HepG2 (cell line): ENCODE measurements at regions not wholly inside any gene's neighbourhood (a gene's known extent, or its start where the extent isn't known, plus 50 kb on each side); places are given as distances from the start of the nearest gene placed in this dataset.

Source experiments
- ATAC-seq: fragments of 200-7000 bp; cut with Tn5 transposase; 3 replicates; pipeline ENCODE4 v1.9.1; 2020; ENCODE audit warnings: mild to moderate bottlenecking, moderate library complexity
- BruUV-seq: library from RNA; stranded (reverse); fragments of 400-500 nt; replicated peaks from 2 replicates; lab custom pipeline; 2021; lab: Mats Ljungman, UMichigan
- CTCF ChIA-PET: fragments of 300-600 bp; formaldehyde crosslinking; extraction: SDS; loops from one replicate; lab custom pipeline; 2021; ENCODE audit warnings: low total read pairs, inconsistent platforms, low intra/inter-chr PET ratio; lab: Yijun Ruan, JAX
- POLR2A ChIA-PET: fragments of 350-600 bp; sonication (Branson Sonifier 250); formaldehyde crosslinking; loops from one replicate; lab custom pipeline; 2020; ENCODE audit warnings: antibody characterized with exemption, inconsistent platforms; lab: Yijun Ruan, JAX
- DNase-seq: peaks from one replicate; pipeline ENCODE4 v3.0.0-alpha.2; 2015; ENCODE audit warnings: low spot score
- FAIRE-seq: peaks from 3 replicates; lab custom pipeline; 2011; peaks lifted over from hg19 to GRCh38; lab: Jason Lieb, UNC
- H2AFZ ChIP-seq: one replicate; pipeline ENCODE4 v1.6.1; 2011; ENCODE audit warnings: low read length, inconsistent platforms
- H3K27ac ChIP-seq: fragments of 300-600 bp; 3 replicates; pipeline ENCODE4 v1.8.0; 2011; ENCODE audit warnings: mixed run types, mild to moderate bottlenecking, mixed read lengths, low read length, inconsistent platforms; ENCODE audit not compliant: insufficient read depth; ENCODE audit errors: extremely low read length
- H3K27me3 ChIP-seq, 2 experiments: fragments of 200-600 bp in 1 of 2; 2 replicates in 1 of 2; 3 replicates in 1 of 2; pipeline versions ENCODE4 v1.6.0 to v1.8.0; 2011; ENCODE audit warnings: low read length in 2 of 2, mild to moderate bottlenecking in 2 of 2, moderate library complexity in 2 of 2, inconsistent platforms in 1 of 2; ENCODE audit not compliant: insufficient read depth in 2 of 2, control insufficient read depth in 1 of 2
- H3K36me3 ChIP-seq, 2 experiments: fragments of 200-600 bp in 1 of 2; replicated peaks in 1 of 2; 2 replicates in 1 of 2; 3 replicates in 1 of 2; pipeline versions ENCODE4 v1.5.1 to v1.8.0; 2011; ENCODE audit warnings: low read length in 2 of 2, inconsistent platforms in 1 of 2; ENCODE audit not compliant: insufficient read depth in 2 of 2, control insufficient read depth in 1 of 2
- H3K4me1 ChIP-seq: 2 replicates; pipeline ENCODE4 v1.5.1; 2012; ENCODE audit warnings: low read length, inconsistent platforms; ENCODE audit not compliant: insufficient read depth
- H3K4me2 ChIP-seq: 2 replicates; pipeline ENCODE4 v1.6.0; 2011; ENCODE audit warnings: low read depth, low read length, inconsistent platforms
- H3K4me3 ChIP-seq, 3 experiments: fragments of 200-600 bp in 1 of 3; sonication (generic), shearing (Covaris generic) in 1 of 3; replicated peaks in 1 of 3; 2 replicates each; pipeline ENCODE4 v1.5.1; 2011 to 2016; ENCODE audit warnings: low read length in 3 of 3, inconsistent platforms in 2 of 3, low read depth in 2 of 3, mild to moderate bottlenecking in 2 of 3, control low read depth in 1 of 3, mixed read lengths in 1 of 3; ENCODE audit not compliant: insufficient read depth in 1 of 3
- H3K79me2 ChIP-seq: one replicate; pipeline ENCODE4 v1.6.1; 2011; ENCODE audit warnings: low read length, inconsistent platforms; ENCODE audit not compliant: insufficient read depth
- H3K9ac ChIP-seq: 2 replicates; pipeline ENCODE4 v1.6.0; 2011; ENCODE audit warnings: mild to moderate bottlenecking, low read depth, low read length, inconsistent platforms; ENCODE audit not compliant: insufficient read depth
- H3K9me3 ChIP-seq: 2 replicates; pipeline ENCODE4 v1.5.1; 2012; ENCODE audit warnings: mild to moderate bottlenecking, low read length
- H4K20me1 ChIP-seq: 2 replicates; pipeline ENCODE4 v1.6.0; 2011; ENCODE audit warnings: inconsistent platforms, mild to moderate bottlenecking, low read length, moderate library complexity; ENCODE audit not compliant: insufficient read depth
- ATF7 ChIP-seq, 2 experiments: fragments of 450-650 bp in 1 of 2; sonication (generic) in 1 of 2; formaldehyde crosslinking in 1 of 2; IDR thresholded peaks; 2 replicates each; pipeline versions ENCODE4 v1.4.0 to v1.6.1; 2016 to 2020; ENCODE audit warnings: antibody characterized with exemption in 1 of 2, mild to moderate bottlenecking in 1 of 2, missing genetic modification reagents in 1 of 2
- HNF4A ChIP-seq: sonication (generic); formaldehyde crosslinking; IDR thresholded peaks from 2 replicates; pipeline ENCODE4 v1.4.0; 2020; ENCODE audit warnings: missing genetic modification reagents
- KMT2B ChIP-seq: IDR thresholded peaks from 2 replicates; pipeline ENCODE4 v1.6.1; 2016; ENCODE audit warnings: missing genetic modification reagents, missing compliant biosample characterization
- NKX3-1 ChIP-seq: sonication (generic); formaldehyde crosslinking; IDR thresholded peaks from 2 replicates; pipeline ENCODE4 v1.5.0; 2020; ENCODE audit warnings: missing genetic modification reagents
- PCBP2 ChIP-seq: fragments of 200-400 bp; formaldehyde crosslinking; optimal IDR thresholded peaks from 2 replicates; pipeline ENCODE3; 2018; ENCODE audit warnings: low read length, low read depth; ENCODE audit not compliant: poor library complexity, severe bottlenecking
- STAG1 ChIP-seq: sonication (generic); formaldehyde crosslinking; IDR thresholded peaks from 2 replicates; pipeline ENCODE4 v1.4.0; 2020; ENCODE audit warnings: missing genetic modification reagents
- ZNF44 ChIP-seq: sonication (generic); formaldehyde crosslinking; IDR thresholded peaks from 2 replicates; pipeline ENCODE4 v1.5.1; 2020; ENCODE audit warnings: mild to moderate bottlenecking, missing genetic modification reagents
- WGBS: methylation state at CpG from one replicate; pipeline ENCODE4 v1.1.6; 2017; ENCODE audit warnings: low lambda C conversion rate; 5-methylcytosine and 5-hydroxymethylcytosine counted together
- in situ Hi-C: cut with HindIII; loops from 2 replicates; pipeline ENCODE4 v1.10.0; 2017; ENCODE audit warnings: low pct_unique_long_range_greater_than_20kb; ENCODE audit not compliant: extremely low pct_ligation_motif_present
- intact Hi-C: fragments of 100-400 bp; cut with micrococcal nuclease; formaldehyde crosslinking; loops from one replicate; pipeline ENCODE4 v1.10.0; 2022; ENCODE audit not compliant: unreplicated experiment
- TF ChIP-seq, protein P1 (sequence below): IDR thresholded peaks from 2 replicates; pipeline ENCODE4 v1.4.0; 2020; ENCODE audit warnings: mild to moderate bottlenecking, missing genetic modification reagents
- TF ChIP-seq, protein P2 (sequence below): sonication (generic); formaldehyde crosslinking; IDR thresholded peaks from 2 replicates; pipeline ENCODE4 v1.8.0; 2023; ENCODE audit warnings: mild to moderate bottlenecking, missing genetic modification reagents

DNA sequence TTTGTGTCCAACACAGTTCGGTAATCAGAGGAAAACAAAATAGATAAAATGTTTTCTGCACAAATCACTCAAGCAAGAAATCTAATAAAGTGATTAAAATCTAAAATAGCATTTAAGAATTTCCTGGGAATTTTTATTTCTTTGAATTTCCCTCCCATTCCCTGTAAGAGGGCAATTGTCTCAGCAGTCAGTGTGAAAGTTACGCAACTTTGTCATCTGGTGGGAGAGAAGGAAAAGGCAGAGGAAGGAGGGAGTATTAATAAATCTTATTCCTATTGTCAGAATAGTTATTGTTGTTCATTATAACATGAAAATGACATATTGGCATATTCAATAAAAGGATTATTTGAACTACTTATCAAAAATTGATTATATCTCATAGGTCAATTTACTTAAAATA lies 464.9 kb downstream of the PRKD1 start (continued):
- TF ChIP-seq, protein P1, sequence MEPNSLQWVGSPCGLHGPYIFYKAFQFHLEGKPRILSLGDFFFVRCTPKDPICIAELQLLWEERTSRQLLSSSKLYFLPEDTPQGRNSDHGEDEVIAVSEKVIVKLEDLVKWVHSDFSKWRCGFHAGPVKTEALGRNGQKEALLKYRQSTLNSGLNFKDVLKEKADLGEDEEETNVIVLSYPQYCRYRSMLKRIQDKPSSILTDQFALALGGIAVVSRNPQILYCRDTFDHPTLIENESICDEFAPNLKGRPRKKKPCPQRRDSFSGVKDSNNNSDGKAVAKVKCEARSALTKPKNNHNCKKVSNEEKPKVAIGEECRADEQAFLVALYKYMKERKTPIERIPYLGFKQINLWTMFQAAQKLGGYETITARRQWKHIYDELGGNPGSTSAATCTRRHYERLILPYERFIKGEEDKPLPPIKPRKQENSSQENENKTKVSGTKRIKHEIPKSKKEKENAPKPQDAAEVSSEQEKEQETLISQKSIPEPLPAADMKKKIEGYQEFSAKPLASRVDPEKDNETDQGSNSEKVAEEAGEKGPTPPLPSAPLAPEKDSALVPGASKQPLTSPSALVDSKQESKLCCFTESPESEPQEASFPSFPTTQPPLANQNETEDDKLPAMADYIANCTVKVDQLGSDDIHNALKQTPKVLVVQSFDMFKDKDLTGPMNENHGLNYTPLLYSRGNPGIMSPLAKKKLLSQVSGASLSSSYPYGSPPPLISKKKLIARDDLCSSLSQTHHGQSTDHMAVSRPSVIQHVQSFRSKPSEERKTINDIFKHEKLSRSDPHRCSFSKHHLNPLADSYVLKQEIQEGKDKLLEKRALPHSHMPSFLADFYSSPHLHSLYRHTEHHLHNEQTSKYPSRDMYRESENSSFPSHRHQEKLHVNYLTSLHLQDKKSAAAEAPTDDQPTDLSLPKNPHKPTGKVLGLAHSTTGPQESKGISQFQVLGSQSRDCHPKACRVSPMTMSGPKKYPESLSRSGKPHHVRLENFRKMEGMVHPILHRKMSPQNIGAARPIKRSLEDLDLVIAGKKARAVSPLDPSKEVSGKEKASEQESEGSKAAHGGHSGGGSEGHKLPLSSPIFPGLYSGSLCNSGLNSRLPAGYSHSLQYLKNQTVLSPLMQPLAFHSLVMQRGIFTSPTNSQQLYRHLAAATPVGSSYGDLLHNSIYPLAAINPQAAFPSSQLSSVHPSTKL (CRISPR knock-in tag), result no peak
- TF ChIP-seq, all 625 proteins: peak for 2

DNA sequence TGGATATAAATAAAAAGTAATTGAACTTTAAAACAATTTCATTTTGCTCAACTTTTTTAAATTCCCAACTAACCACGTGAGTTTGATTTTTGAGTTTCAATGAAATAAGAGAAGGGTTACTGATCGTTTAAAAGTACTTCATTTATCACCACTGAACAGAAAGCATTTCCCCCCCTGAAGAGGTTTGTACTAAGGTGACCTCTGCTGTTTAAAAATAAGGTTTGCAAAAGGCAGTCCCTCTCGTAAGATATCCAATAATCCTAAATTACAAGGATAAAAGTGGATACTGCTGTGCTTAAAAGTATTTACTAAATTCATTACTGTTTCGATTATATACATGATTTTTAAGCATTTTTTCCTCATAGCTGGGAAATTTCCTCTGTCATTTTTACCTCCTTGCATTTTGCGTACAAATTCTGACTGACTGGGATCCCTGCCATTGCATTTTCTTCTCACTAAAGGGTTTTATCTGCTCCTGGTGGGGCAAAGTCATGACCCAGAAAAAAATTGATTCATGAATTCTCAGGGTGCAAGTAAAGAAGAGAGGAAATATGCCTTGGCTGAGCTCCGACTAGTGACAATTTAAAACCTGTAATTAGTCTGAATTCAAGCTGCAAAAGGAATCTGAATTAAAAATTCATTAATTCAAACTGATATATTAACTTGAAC lies 463.8 kb downstream of the PRKD1 start:
- Histone ChIP-seq H3K27ac (no peak overlapping the region), H3K9ac (no peak overlapping the region), H3K4me1 (no peaks in the 10 kb centered on the region), H4K20me1 (no peaks in the 10 kb centered on the region), H3K4me3 (no peak overlapping the region), H3K79me2 (no peaks in the 10 kb centered on the region), H3K36me3 (no peaks in the 10 kb centered on the region), H2AFZ (no peak overlapping the region), H3K27me3 (no peaks in the 10 kb centered on the region), H3K9me3 (peaks cover 58% of the 10 kb centered on the region), H3K4me2 (no peak overlapping the region)
- 2% methylated on average over 6 of the region's 6 CpGs for WGBS
- no peak for DNase-seq
- intact Hi-C loops, result loop anchor here (10.0 kb wide), 1 partner anchor 709 kb away; no protein-coding TSS in a partner anchor
- no peak for ATAC-seq
- in situ Hi-C loops, result no loop called here
- no TSS peak for BruUV-seq
- TF ChIP-seq PCBP2 (no peak), HNF4A (CRISPR knock-in tag) (no peak), KMT2B (CRISPR knock-in tag) (no peak), ZNF44 (CRISPR knock-in tag) (no peak), STAG1 (CRISPR knock-in tag) (peak; percentile 36; the same call in 1 of the 2 replicates), ATF7 (IDR thresholded peaks at IDR 0.05) (no peak), ATF7 (CRISPR knock-in tag; IDR thresholded peaks at IDR 0.05) (no peak), NKX3-1 (CRISPR knock-in tag) (no peak)
- TF ChIP-seq, protein P2, sequence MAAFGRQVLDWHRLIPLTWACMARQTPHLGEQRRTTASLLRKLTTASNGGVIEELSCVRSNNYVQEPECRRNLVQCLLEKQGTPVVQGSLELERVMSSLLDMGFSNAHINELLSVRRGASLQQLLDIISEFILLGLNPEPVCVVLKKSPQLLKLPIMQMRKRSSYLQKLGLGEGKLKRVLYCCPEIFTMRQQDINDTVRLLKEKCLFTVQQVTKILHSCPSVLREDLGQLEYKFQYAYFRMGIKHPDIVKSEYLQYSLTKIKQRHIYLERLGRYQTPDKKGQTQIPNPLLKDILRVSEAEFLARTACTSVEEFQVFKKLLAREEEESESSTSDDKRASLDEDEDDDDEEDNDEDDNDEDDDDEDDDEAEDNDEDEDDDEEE (CRISPR knock-in tag), result no peak
- CTCF ChIA-PET, result no interaction called here
- no peak for FAIRE-seq
- POLR2A ChIA-PET, result no interaction called here
